ENCODE measurements at regions not wholly inside any gene's neighbourhood (a gene's known extent, or its start where the extent isn't known, plus 50 kb on each side); places are given as distances from the start of the nearest gene placed in this dataset.
"Not testable (repeated sequence)": the region's sequence is repeated elsewhere in the genome, so short reads cannot be mapped to it uniquely, and the experiment has no call there.

DNA sequence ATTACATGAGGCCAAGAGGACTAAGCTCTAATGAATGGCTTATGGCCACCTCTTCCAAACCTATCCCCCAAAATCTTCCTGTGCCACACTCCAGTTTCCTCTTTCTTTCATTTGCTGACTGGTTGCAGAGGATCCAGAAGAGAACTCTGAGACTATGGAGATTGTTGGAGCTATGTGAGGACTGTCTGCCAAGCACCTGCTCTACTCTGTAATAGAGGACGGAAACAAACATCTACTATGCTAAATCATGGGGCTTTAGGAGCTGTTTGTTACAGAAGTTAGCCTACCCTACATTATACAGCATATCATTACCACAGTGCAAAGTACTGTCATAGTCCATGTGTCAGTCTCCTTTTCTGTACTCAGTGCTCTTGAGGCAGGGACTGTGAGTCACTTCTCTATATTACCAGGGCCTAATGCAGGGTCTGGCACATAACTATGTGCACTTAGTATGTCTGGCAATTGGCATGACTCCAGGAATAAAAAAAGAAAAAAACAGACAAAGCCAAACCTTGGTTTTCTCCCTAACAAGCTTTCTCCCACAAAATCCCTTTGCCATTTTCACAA is 95.1 kb downstream of the RPAP3 start:
- FAIRE-seq (no peak), DNase-seq (ENCODE audit: low spot score) (no peak)

- no peak for FAIRE-seq
These were observed 96.0 kb downstream of the RPAP3 start for GRCh38 chr12:47609806-47610205.

DNA sequence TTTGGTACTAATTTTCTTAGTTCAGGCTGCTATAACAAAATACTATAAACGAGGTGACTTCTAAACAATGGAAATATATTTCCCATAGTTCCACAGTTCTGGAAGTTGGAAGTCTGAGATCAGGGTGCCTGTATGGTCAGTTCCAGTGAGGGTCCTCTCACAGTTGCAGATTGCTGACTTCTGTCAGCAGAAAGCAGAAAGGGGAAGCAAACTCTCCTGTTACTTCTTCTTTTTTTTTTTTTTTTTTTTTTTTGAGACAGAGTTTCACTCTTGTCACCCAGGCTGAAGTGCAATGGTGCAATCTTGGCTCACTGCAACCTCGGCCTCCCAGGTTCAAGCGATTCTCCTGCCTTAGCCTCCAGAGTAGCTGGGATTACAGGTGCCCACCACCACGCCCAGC is 97.2 kb downstream of the RPAP3 start:
- FAIRE-seq; DNase-seq (ENCODE audit: low spot score): not testable (repeated sequence)

More at GRCh38 chr12:47609806-47610205, 96.0 kb downstream of the RPAP3 start:
- no peak for DNase-seq (ENCODE audit: low spot score)

DNA sequence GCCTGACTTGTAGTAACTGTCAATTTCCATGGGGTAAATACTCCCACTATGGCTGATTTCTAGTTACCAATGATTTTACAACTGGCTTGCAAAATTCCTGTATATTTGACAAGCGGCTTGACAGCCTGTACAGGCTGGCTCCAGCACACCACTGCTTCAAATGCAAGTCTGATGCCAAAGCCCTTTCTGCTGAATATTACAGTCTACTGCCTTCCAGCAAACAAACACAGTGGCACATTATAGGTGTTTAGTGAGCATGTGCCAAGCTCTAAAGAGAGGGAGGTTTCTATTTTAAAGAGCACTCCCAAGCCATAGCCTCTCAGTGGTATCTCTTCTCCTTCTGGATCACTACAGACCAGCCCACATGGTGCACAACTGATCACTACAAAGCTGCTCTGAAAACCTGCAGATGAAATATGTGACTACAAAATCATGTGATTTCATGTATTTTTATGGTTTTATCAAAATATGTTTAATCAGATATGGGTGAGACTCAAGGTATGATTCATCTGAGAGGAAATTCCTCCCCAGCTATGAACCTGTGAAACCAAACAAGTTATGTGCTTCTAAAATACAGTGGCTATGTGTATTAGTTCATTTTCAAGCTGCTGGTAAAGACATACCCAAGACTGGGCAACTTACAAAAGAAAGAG is 101.5 kb downstream of the RPAP3 start:
- DNase-seq (ENCODE audit: low spot score), result no peak
- FAIRE-seq, result no peak

- FAIRE-seq, result no peak
- no peak for DNase-seq (ENCODE audit: low spot score)
These were observed 102.8 kb downstream of the RPAP3 start for GRCh38 chr12:47602949-47603558.

GRCh38 chr12:47602325-47602724 is 103.5 kb downstream of the RPAP3 start:
- no peak for DNase-seq (ENCODE audit: low spot score)
- no peak for FAIRE-seq

DNA sequence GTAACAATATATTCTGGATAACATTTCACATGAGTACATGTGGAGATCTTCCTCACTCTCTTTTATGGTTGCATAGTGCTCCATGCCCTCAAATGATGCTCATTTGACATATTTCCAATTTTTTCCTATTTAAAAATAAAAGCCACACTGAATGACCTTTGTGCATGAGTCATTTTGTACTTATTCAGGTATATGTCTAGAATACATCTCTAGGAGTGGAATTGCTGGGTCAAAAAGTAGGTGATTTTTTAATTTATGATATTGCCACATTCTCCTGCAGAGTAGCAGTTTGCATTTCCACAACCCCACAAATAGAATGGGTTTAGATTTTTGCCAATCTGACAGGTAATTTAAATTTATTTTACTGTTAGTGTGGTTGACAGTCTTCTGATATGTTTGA is 104.8 kb downstream of the RPAP3 start:
- no peak for FAIRE-seq

GRCh38 chr12:47591795-47592194 is 114.0 kb downstream of the RPAP3 start:
- no peak for FAIRE-seq
- DNase-seq (ENCODE audit: low spot score), result no peak

More for the DNA sequence above, 104.8 kb downstream of the RPAP3 start:
- no peak for DNase-seq (ENCODE audit: low spot score)

DNA sequence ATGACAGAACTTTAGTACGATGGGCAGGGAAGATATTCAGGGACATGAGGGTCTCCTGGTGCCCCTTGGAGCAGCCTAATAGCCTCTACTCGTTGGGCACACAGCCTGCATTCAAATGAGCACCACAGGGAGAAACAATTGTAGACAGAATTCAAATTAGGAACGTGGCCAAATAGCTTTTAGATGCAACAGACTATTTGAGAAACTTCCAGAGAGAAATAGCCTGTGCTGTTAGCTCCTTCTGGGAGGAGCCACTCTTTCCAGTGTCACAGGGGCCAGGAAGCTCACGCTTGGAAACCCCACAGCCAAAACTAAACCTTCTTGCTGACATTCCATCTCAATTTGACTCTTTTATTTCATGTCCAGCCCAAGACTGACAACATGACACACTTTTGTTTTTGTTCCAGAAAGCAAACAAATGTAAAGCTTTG is 114.5 kb downstream of the RPAP3 start:
- DNase-seq (ENCODE audit: low spot score) (no peak), FAIRE-seq (no peak)

GRCh38 chr12:47590771-47591360 is 115.0 kb downstream of the RPAP3 start:
- DNase-seq (ENCODE audit: low spot score), result no peak
- no peak for FAIRE-seq

DNA sequence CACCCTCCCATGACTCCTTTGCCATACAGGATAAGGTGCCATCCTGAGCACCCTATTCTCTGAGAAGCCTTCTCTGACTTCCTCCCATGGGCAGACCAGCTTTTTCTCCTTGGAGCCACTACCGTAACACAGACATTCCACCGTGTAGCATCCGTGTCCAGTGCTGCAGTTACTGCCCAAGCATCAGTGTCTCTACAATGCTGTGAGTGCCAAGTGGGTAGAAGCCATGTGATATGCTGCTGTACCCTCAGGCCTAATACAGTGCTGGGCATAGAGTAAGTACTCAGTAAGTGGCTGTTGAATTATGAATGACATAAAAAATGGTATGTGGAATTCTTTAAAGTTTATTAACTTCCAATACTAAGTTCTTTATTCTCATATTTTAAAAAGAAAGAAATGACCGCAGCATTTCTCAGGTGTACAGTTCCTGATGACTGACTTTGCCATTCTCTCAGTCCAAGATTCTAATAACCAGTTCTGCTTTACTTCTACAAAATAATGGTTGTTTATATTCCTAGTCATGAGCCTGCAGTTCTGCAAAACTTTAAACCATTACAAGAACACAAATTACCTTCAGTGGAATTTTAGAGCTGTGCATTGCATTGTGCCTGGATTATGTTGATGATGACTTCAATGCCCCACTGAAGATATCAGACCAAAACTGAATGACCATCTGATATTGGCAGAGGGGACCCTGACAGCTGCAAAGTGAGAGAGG is 118.7 kb downstream of the RPAP3 start:
- DNase-seq (ENCODE audit: low spot score) (no peak), FAIRE-seq (no peak)

DNA sequence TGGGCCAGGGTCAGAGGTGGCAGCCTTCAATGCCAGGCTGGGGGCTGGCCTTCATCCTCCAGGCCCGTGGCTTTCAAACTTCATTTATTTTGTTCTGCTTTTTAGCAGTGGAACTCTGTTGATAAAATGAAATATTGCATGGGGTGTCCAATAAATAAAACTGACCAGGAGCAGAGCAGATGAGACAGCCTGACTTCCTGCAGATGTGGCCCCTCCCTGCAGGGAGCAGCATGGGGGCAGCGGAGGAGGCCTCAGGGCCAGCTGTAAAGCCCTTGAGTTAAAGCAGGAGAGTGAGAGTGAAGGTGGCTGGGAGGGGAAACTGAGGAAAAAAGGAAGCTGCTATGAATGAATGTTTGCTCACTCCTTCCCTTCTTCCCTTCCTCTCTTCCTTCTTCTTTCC is 120.3 kb downstream of the RPAP3 start:
- FAIRE-seq, result no peak
- no peak for DNase-seq (ENCODE audit: low spot score)

DNA sequence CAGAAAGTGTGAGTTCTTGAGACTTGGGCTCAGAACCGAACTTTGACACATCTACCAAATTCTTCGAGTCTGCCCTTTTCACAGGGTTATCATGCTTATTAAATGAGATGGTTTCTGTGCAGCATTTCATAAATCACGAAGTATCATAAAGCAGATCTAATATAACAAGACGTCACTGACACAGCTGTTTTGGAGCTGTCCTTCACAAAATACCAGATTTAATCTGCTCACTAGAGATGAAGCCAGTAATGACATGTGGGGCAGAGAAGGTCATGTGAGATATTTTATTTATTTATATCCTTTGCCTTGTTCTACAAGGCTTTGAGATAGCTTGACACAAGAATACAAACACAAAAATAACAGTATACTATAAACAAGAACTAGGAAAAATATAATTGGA is 127.0 kb downstream of the RPAP3 start:
- FAIRE-seq, result no peak
- DNase-seq (ENCODE audit: low spot score), result no peak

DNA sequence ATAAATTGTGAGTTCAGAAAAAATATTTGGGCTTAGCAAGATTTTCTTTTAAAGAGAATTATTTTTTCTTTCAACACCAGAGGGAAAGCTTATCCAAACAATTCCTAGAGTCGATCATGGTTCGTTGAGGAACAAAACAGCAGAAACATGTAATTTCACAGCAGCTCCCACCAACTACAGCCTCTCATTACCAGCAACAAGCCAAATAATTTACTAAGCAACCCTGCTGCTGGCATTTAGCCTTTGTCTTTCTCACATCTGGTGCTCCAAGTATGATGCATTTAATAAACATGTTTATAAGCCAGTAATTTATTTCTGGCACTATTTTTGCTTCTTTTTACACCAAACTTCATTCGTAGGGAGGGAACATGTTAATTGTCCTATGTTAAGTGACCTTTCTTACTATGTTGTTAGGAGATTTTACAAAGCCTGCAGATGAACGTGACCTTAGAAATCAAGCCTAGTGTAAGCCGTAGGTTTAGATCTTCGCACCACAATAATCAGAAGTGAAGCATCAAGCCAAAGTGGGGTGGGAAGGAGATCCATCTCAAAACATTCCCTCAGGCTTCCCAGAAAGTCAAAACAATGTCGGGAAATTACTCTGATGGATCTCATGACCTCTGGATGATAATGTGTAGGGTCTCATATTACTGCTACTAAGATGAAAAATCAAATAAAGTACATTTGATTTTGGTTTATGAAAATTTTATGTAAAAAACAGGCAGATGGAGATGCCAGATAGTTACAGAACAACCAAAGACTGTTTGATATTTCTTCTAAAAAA is 128.4 kb downstream of the RPAP3 start:
- DNase-seq (ENCODE audit: low spot score) (no peak), FAIRE-seq (no peak)

- FAIRE-seq (no peak), DNase-seq (ENCODE audit: low spot score) (no peak)
These were observed 129.4 kb downstream of the RPAP3 start for GRCh38 chr12:47576289-47576945.

DNA sequence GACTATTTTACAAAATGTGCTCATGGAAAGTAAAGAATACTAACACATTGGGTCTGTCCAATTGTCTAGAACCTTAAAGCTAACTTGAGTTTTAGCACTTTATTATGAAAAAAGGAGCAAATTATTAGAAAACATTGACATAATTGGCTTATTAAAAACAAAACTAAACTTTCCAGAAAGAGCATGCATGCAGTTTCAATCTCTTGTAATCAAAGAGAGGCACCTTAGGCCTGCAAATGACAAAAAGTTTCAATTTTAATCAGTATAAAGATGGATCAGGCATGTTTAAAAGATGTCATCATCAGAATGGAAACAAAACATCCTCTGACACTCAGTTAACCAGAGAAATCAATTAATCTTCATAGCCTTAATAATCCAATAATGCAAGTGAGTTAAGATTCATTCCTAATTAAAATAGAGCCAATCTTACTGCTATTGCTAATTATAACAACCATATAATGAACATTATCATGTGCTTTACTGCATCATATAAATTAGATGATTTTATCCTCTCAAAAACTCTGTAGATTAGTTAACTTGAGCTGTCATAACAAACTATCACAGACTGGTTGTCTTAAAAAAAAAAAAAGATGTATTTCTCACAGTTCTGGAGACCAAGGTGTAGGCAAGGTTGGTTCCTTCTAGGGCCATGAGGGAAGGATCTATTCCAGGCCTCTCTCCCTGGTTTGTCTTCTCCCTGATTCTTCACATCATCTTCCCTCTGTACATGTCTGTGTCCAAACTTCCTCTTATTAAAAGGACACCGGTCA is 131.4 kb downstream of the RPAP3 start:
- no peak for DNase-seq (ENCODE audit: low spot score)
- no peak for FAIRE-seq

- DNase-seq (ENCODE audit: low spot score) (no peak), FAIRE-seq (no peak)
These were observed 132.6 kb downstream of the RPAP3 start for GRCh38 chr12:47573146-47573659.

- DNase-seq (ENCODE audit: low spot score) (no peak), FAIRE-seq (no peak)
These were observed 135.7 kb downstream of the RPAP3 start for GRCh38 chr12:47570151-47570550.

GRCh38 chr12:47562201-47562600 is 143.6 kb downstream of the RPAP3 start:
- no peak for DNase-seq (ENCODE audit: low spot score)
- no peak for FAIRE-seq

DNA sequence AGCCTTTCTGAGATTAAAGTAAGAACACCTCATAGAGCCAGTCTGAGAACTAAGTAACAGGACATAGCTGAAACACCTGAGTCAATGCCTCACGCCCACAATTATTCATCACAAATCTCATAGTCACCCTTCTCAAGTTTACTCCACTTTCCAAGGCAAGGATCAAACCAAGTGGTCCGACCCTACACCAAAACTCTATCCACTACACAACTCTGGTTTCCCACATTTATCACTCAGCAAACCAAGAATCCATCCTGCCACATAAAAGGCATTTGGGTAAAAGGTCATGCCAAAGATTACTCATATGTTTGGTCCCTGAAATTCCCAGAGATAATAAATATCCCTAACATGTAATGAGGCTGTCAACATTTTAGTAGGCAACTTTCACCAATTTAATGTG is 144.1 kb downstream of the RPAP3 start:
- no peak for FAIRE-seq
- DNase-seq (ENCODE audit: low spot score), result no peak
